T-helper 2 cell (primary cell): ENCODE measurements at regions not wholly inside any gene's neighbourhood (a gene's known extent, or its start where the extent isn't known, plus 50 kb on each side); places are given as distances from the start of the nearest gene placed in this dataset.
"Not testable (repeated sequence)": the region's sequence is repeated elsewhere in the genome, so short reads cannot be mapped to it uniquely, and the experiment has no call there.

Experiments used
- DNase-seq, 5 experiments: peaks; one replicate each; pipeline versions ENCODE4 v3.0.0 to v3.0.0-alpha.2; 2012 to 2022

GRCh38 chrX:25442499-25442898 is 426.7 kb upstream of the ARX start:
- no peak for DNase-seq

- no peak for DNase-seq
These were observed 417.5 kb upstream of the ARX start for GRCh38 chrX:25433307-25433706.

GRCh38 chrX:25432396-25432795 is 416.6 kb upstream of the ARX start:
- no peak for DNase-seq

- no peak for DNase-seq
These were observed 412.2 kb upstream of the ARX start for GRCh38 chrX:25427873-25428555.

- not testable (repeated sequence) for DNase-seq
These were observed 388.4 kb upstream of the ARX start for GRCh38 chrX:25404163-25404562.

GRCh38 chrX:25389266-25389665 is 373.5 kb upstream of the ARX start:
- no peak for DNase-seq

- no peak for DNase-seq
These were observed 367.4 kb upstream of the ARX start for GRCh38 chrX:25383196-25383595.

GRCh38 chrX:25356456-25356855 is 340.7 kb upstream of the ARX start:
- no peak for DNase-seq

- no peak for DNase-seq
These were observed 328.6 kb upstream of the ARX start for GRCh38 chrX:25344161-25344936.

GRCh38 chrX:25343060-25343459 is 327.3 kb upstream of the ARX start:
- DNase-seq, result no peak

- DNase-seq, result no peak
These were observed 322.1 kb upstream of the ARX start for GRCh38 chrX:25337841-25338240.

- no peak for DNase-seq
These were observed 285.2 kb upstream of the ARX start for GRCh38 chrX:25300994-25301393.

GRCh38 chrX:25296850-25297249 is 281.1 kb upstream of the ARX start:
- DNase-seq, result no peak

- no peak for DNase-seq
These were observed 279.7 kb upstream of the ARX start for GRCh38 chrX:25295466-25295865.

GRCh38 chrX:25290132-25290531 is 274.4 kb upstream of the ARX start:
- no peak for DNase-seq

GRCh38 chrX:25288676-25289075 is 272.9 kb upstream of the ARX start:
- no peak for DNase-seq

GRCh38 chrX:25287521-25287920 is 271.8 kb upstream of the ARX start:
- DNase-seq, result no peak

GRCh38 chrX:25285598-25285997 is 269.8 kb upstream of the ARX start:
- no peak for DNase-seq

GRCh38 chrX:25279510-25279909 is 263.7 kb upstream of the ARX start:
- DNase-seq, result no peak

GRCh38 chrX:25278341-25278740 is 262.6 kb upstream of the ARX start:
- no peak for DNase-seq

- no peak for DNase-seq
These were observed 261.8 kb upstream of the ARX start for GRCh38 chrX:25277574-25277973.

GRCh38 chrX:25275159-25275558 is 259.4 kb upstream of the ARX start:
- no peak for DNase-seq

- DNase-seq, result no peak
These were observed 225.7 kb upstream of the ARX start for GRCh38 chrX:25241461-25241860.

- no peak for DNase-seq
These were observed 210.4 kb upstream of the ARX start for GRCh38 chrX:25226151-25226550.

- DNase-seq, result no peak
These were observed 203.7 kb upstream of the ARX start for GRCh38 chrX:25219480-25219879.
